ENCODE measurements at regions not wholly inside any gene's neighbourhood (a gene's known extent, or its start where the extent isn't known, plus 50 kb on each side); places are given as distances from the start of the nearest gene placed in this dataset.

GRCh38 chr16:85514295-85514597, 98.9 kb upstream of the GSE1 start:
- Histone ChIP-seq H3K4me3 (replicated peaks; ENCODE audit: low read depth, low read length) (no peak overlapping the region), H3K36me3 (ENCODE audit: control insufficient read depth, insufficient read depth, low read length) (no peaks in the 10 kb centered on the region), H3K27me3 (replicated peaks; ENCODE audit: control insufficient read depth, insufficient read depth, low read length) (no peaks in the 10 kb centered on the region; the same call in 1 of the 2 replicates)
- DNase-seq (ENCODE audit: extremely low read depth, insufficient read length) = no peak
- no peak for TF ChIP-seq CTCF (IDR thresholded peaks at IDR 0.05; ENCODE audit: insufficient read depth, low read length, poor library complexity, severe bottlenecking)

GRCh38 chr16:85514598-85515318, 98.4 kb upstream of the GSE1 start:
- TF ChIP-seq CTCF (IDR thresholded peaks at IDR 0.05; ENCODE audit: insufficient read depth, low read length, poor library complexity, severe bottlenecking) = no peak
- H3K4me3 ChIP-seq (replicated peaks; ENCODE audit: low read depth, low read length) = no peak overlapping the region
- no peaks in the 10 kb centered on the region; the same call in 1 of the 2 replicates for H3K27me3 ChIP-seq (replicated peaks; ENCODE audit: control insufficient read depth, insufficient read depth, low read length)
- H3K36me3 ChIP-seq (ENCODE audit: control insufficient read depth, insufficient read depth, low read length) = no peaks in the 10 kb centered on the region
- DNase-seq (ENCODE audit: extremely low read depth, insufficient read length) = no peak

GRCh38 chr16:85515319-85515745, 97.8 kb upstream of the GSE1 start:
- no peaks in the 10 kb centered on the region; the same call in 1 of the 2 replicates for H3K27me3 ChIP-seq (replicated peaks; ENCODE audit: control insufficient read depth, insufficient read depth, low read length)
- H3K4me3 ChIP-seq (replicated peaks; ENCODE audit: low read depth, low read length) = no peak overlapping the region
- TF ChIP-seq CTCF (IDR thresholded peaks at IDR 0.05; ENCODE audit: insufficient read depth, low read length, poor library complexity, severe bottlenecking) = no peak

GRCh38 chr16:85515830-85516397, 97.2 kb upstream of the GSE1 start:
- TF ChIP-seq CTCF (IDR thresholded peaks at IDR 0.05; ENCODE audit: insufficient read depth, low read length, poor library complexity, severe bottlenecking) = no peak
- H3K4me3 ChIP-seq (replicated peaks; ENCODE audit: low read depth, low read length) = no peak overlapping the region
- H3K36me3 ChIP-seq (ENCODE audit: control insufficient read depth, insufficient read depth, low read length) = no peaks in the 10 kb centered on the region
- DNase-seq (ENCODE audit: extremely low read depth, insufficient read length) = no peak
- H3K27me3 ChIP-seq (replicated peaks; ENCODE audit: control insufficient read depth, insufficient read depth, low read length) = no peaks in the 10 kb centered on the region; the same call in 1 of the 2 replicates

More at GRCh38 chr16:85515319-85515745, 97.8 kb upstream of the GSE1 start:
- no peaks in the 10 kb centered on the region for H3K36me3 ChIP-seq (ENCODE audit: control insufficient read depth, insufficient read depth, low read length)
- no peak for DNase-seq (ENCODE audit: extremely low read depth, insufficient read length)

- Histone ChIP-seq H3K27me3 (replicated peaks; ENCODE audit: control insufficient read depth, insufficient read depth, low read length) (no peaks in the 10 kb centered on the region; the same call in 1 of the 2 replicates), H3K4me3 (replicated peaks; ENCODE audit: low read depth, low read length) (no peak overlapping the region), H3K36me3 (ENCODE audit: control insufficient read depth, insufficient read depth, low read length) (no peaks in the 10 kb centered on the region)
- DNase-seq (ENCODE audit: extremely low read depth, insufficient read length) = no peak
- no peak for TF ChIP-seq CTCF (IDR thresholded peaks at IDR 0.05; ENCODE audit: insufficient read depth, low read length, poor library complexity, severe bottlenecking)
Observed at GRCh38 chr16:85517154-85517553, 96.0 kb upstream of the GSE1 start.
